ENCODE measurements at regions not wholly inside any gene's neighbourhood (a gene's known extent, or its start where the extent isn't known, plus 50 kb on each side); places are given as distances from the start of the nearest gene placed in this dataset.
"Not testable (repeated sequence)": the region's sequence is repeated elsewhere in the genome, so short reads cannot be mapped to it uniquely, and the experiment has no call there.

GRCh38 chr6:167402195-167402686 is 77.4 kb downstream of the TTLL2 start:
- DNase-seq = no peak
- Mint-ChIP-seq H3K27me3 (no peaks in the 10 kb centered on the region), H3K36me3 (ENCODE audit: low read depth) (no peaks in the 10 kb centered on the region), H3K9me3 (no peaks in the 10 kb centered on the region), H3K4me1 (no peaks in the 10 kb centered on the region), H3K4me3 (no peak overlapping the region), H3K27ac (no peak overlapping the region)
- ChIA-PET POLR2A (no interaction called here), CTCF (no interaction called here)

GRCh38 chr6:167403427-167403826 is 78.5 kb downstream of the TTLL2 start:
- H3K9me3 Mint-ChIP-seq = no peaks in the 10 kb centered on the region
- POLR2A ChIA-PET = no interaction called here
- CTCF ChIA-PET = no interaction called here
- DNase-seq = no peak
- no peak overlapping the region for H3K27ac Mint-ChIP-seq
- H3K4me1 Mint-ChIP-seq = no peaks in the 10 kb centered on the region
- no peak overlapping the region for H3K4me3 Mint-ChIP-seq
- H3K36me3 Mint-ChIP-seq (ENCODE audit: low read depth) = no peaks in the 10 kb centered on the region
- no peaks in the 10 kb centered on the region for H3K27me3 Mint-ChIP-seq

GRCh38 chr6:167404385-167405049 is 79.6 kb downstream of the TTLL2 start:
- H3K27me3 Mint-ChIP-seq = no peaks in the 10 kb centered on the region
- H3K27ac Mint-ChIP-seq = no peak overlapping the region
- DNase-seq = no peak
- H3K9me3 Mint-ChIP-seq = no peaks in the 10 kb centered on the region
- no peaks in the 10 kb centered on the region for H3K4me1 Mint-ChIP-seq
- CTCF ChIA-PET = no interaction called here
- H3K36me3 Mint-ChIP-seq (ENCODE audit: low read depth) = no peaks in the 10 kb centered on the region
- H3K4me3 Mint-ChIP-seq = no peak overlapping the region
- POLR2A ChIA-PET = no interaction called here

GRCh38 chr6:167405778-167406532 is 81.1 kb downstream of the TTLL2 start:
- Mint-ChIP-seq H3K27ac (no peak overlapping the region), H3K36me3 (ENCODE audit: low read depth) (no peaks in the 10 kb centered on the region), H3K9me3 (no peaks in the 10 kb centered on the region), H3K4me1 (no peaks in the 10 kb centered on the region), H3K4me3 (no peak overlapping the region), H3K27me3 (no peaks in the 10 kb centered on the region)
- DNase-seq = no peak
- POLR2A ChIA-PET = no interaction called here
- CTCF ChIA-PET = no interaction called here

- POLR2A ChIA-PET, H3K4me1 Mint-ChIP-seq: not testable (repeated sequence)
Measured at GRCh38 chr6:167406533-167407238, 81.8 kb downstream of the TTLL2 start.

GRCh38 chr6:167407239-167408064 is 82.6 kb downstream of the TTLL2 start:
- H3K27ac Mint-ChIP-seq = no peak overlapping the region
- no peaks in the 10 kb centered on the region for H3K27me3 Mint-ChIP-seq
- CTCF ChIA-PET = no interaction called here
- no peaks in the 10 kb centered on the region for H3K9me3 Mint-ChIP-seq
- no peaks in the 10 kb centered on the region for H3K36me3 Mint-ChIP-seq (ENCODE audit: low read depth)
- DNase-seq = no peak
- POLR2A ChIA-PET = no interaction called here
- no peak overlapping the region for H3K4me3 Mint-ChIP-seq
- no peaks in the 10 kb centered on the region for H3K4me1 Mint-ChIP-seq

More at GRCh38 chr6:167406533-167407238, 81.8 kb downstream of the TTLL2 start:
- H3K4me3 Mint-ChIP-seq; H3K36me3 Mint-ChIP-seq (ENCODE audit: low read depth); DNase-seq; H3K27me3 Mint-ChIP-seq; H3K9me3 Mint-ChIP-seq; H3K27ac Mint-ChIP-seq; CTCF ChIA-PET: not testable (repeated sequence)

- DNase-seq = no peak
- H3K27ac Mint-ChIP-seq = no peak overlapping the region
Measured at GRCh38 chr6:167408235-167408869, 83.5 kb downstream of the TTLL2 start.

GRCh38 chr6:167409079-167409478 is 84.2 kb downstream of the TTLL2 start:
- no peaks in the 10 kb centered on the region for H3K36me3 Mint-ChIP-seq (ENCODE audit: low read depth)
- H3K27me3 Mint-ChIP-seq = no peaks in the 10 kb centered on the region
- ChIA-PET POLR2A (no interaction called here), CTCF (no interaction called here)
- H3K4me1 Mint-ChIP-seq = no peaks in the 10 kb centered on the region
- H3K9me3 Mint-ChIP-seq = no peaks in the 10 kb centered on the region
- H3K4me3 Mint-ChIP-seq = no peak overlapping the region
- DNase-seq = no peak
- H3K27ac Mint-ChIP-seq = no peak overlapping the region

More at GRCh38 chr6:167408235-167408869, 83.5 kb downstream of the TTLL2 start:
- ChIA-PET POLR2A (no interaction called here), CTCF (no interaction called here)
- Mint-ChIP-seq H3K9me3 (no peaks in the 10 kb centered on the region), H3K27me3 (no peaks in the 10 kb centered on the region), H3K4me1 (no peaks in the 10 kb centered on the region), H3K4me3 (no peak overlapping the region), H3K36me3 (ENCODE audit: low read depth) (no peaks in the 10 kb centered on the region)

GRCh38 chr6:167409694-167410093 is 84.8 kb downstream of the TTLL2 start:
- Mint-ChIP-seq H3K4me3 (no peak overlapping the region), H3K27me3 (no peaks in the 10 kb centered on the region), H3K36me3 (ENCODE audit: low read depth) (no peaks in the 10 kb centered on the region), H3K9me3 (no peaks in the 10 kb centered on the region), H3K27ac (no peak overlapping the region), H3K4me1 (no peaks in the 10 kb centered on the region)
- DNase-seq = no peak
- ChIA-PET POLR2A (no interaction called here), CTCF (no interaction called here)

GRCh38 chr6:167410462-167410861 is 85.6 kb downstream of the TTLL2 start:
- CTCF ChIA-PET = no interaction called here
- POLR2A ChIA-PET = no interaction called here
- Mint-ChIP-seq H3K4me1 (no peaks in the 10 kb centered on the region), H3K27ac (no peak overlapping the region), H3K36me3 (ENCODE audit: low read depth) (no peaks in the 10 kb centered on the region), H3K4me3 (no peak overlapping the region), H3K27me3 (no peaks in the 10 kb centered on the region), H3K9me3 (no peaks in the 10 kb centered on the region)
- no peak for DNase-seq

GRCh38 chr6:167412506-167412905 is 87.6 kb downstream of the TTLL2 start:
- no peak for DNase-seq
- Mint-ChIP-seq H3K9me3 (no peaks in the 10 kb centered on the region), H3K4me3 (no peak overlapping the region), H3K36me3 (ENCODE audit: low read depth) (no peaks in the 10 kb centered on the region), H3K27me3 (peaks cover 1% of the 10 kb centered on the region), H3K4me1 (no peaks in the 10 kb centered on the region), H3K27ac (no peak overlapping the region)
- ChIA-PET POLR2A (no interaction called here), CTCF (no interaction called here)

GRCh38 chr6:167415441-167415961 is 90.6 kb downstream of the TTLL2 start:
- no peak for DNase-seq
- Mint-ChIP-seq H3K27ac (no peak overlapping the region), H3K4me3 (no peak overlapping the region), H3K4me1 (no peaks in the 10 kb centered on the region), H3K9me3 (no peaks in the 10 kb centered on the region), H3K36me3 (ENCODE audit: low read depth) (no peaks in the 10 kb centered on the region), H3K27me3 (peaks cover 14% of the 10 kb centered on the region)
- CTCF ChIA-PET = no interaction called here
- POLR2A ChIA-PET = no interaction called here
